Loucy (cell line): ENCODE measurements at regions not wholly inside any gene's neighbourhood (a gene's known extent, or its start where the extent isn't known, plus 50 kb on each side); places are given as distances from the start of the nearest gene placed in this dataset.

Source experiments
- H2AFZ ChIP-seq: fragments of 200-600 bp; sonication (generic); 2 replicates; pipeline ENCODE4 v1.6.0; 2016; ENCODE audit warnings: antibody characterized with exemption, mild to moderate bottlenecking, low read length, moderate library complexity
- H3F3A ChIP-seq: fragments of 200-600 bp; 2 replicates; pipeline ENCODE4 v1.6.0; 2016; ENCODE audit warnings: antibody characterized with exemption, low read depth, mild to moderate bottlenecking
- H3K27me3 ChIP-seq: fragments of 200-600 bp; sonication (generic); 2 replicates; pipeline ENCODE4 v1.6.1; 2014; ENCODE audit warnings: low read length, mild to moderate bottlenecking; ENCODE audit not compliant: insufficient read depth, poor library complexity, severe bottlenecking
- H3K36me3 ChIP-seq: fragments of 200-600 bp; sonication (generic); 2 replicates; pipeline ENCODE4 v1.6.1; 2016; ENCODE audit warnings: low read length; ENCODE audit not compliant: insufficient read depth
- H3K4me1 ChIP-seq: fragments of 200-600 bp; sonication (generic); 2 replicates; pipeline ENCODE4 v1.5.1; 2014; ENCODE audit warnings: low read length, mild to moderate bottlenecking; ENCODE audit not compliant: insufficient read depth, poor library complexity, severe bottlenecking
- H3K4me2 ChIP-seq: fragments of 200-600 bp; sonication (generic); 2 replicates; pipeline ENCODE4 v1.6.0; 2014; ENCODE audit warnings: antibody characterized with exemption, low read length, low read depth, mild to moderate bottlenecking; ENCODE audit not compliant: poor library complexity, severe bottlenecking
- H3K4me3 ChIP-seq: fragments of 200-600 bp; sonication (generic); 2 replicates; pipeline ENCODE4 v1.5.1; 2014; ENCODE audit warnings: low read length, mild to moderate bottlenecking, mixed read lengths; ENCODE audit not compliant: poor library complexity, severe bottlenecking
- H3K79me2 ChIP-seq: fragments of 200-600 bp; sonication (generic); 2 replicates; pipeline ENCODE4 v1.6.1; 2014; ENCODE audit warnings: low read length; ENCODE audit not compliant: insufficient read depth
- H3K9ac ChIP-seq: fragments of 200-600 bp; sonication (generic); 2 replicates; pipeline ENCODE4 v1.6.0; 2014; ENCODE audit warnings: mild to moderate bottlenecking, low read depth, low read length, moderate library complexity; ENCODE audit not compliant: poor library complexity, severe bottlenecking
- H3K9me2 ChIP-seq: fragments of 200-600 bp; sonication (generic); replicated peaks from 2 replicates; pipeline ENCODE4 v1.6.1; 2016; ENCODE audit warnings: low read depth, low read length, mixed read lengths
- H3K9me3 ChIP-seq: fragments of 200-600 bp; sonication (generic); 2 replicates; pipeline ENCODE4 v1.6.1; 2014; ENCODE audit warnings: mild to moderate bottlenecking, antibody characterized with exemption, low read length, low read depth; ENCODE audit not compliant: insufficient read depth
- H4K20me1 ChIP-seq: fragments of 200-600 bp; sonication (generic); 2 replicates; pipeline ENCODE4 v1.6.0; 2014; ENCODE audit warnings: antibody characterized with exemption, low read length, mild to moderate bottlenecking; ENCODE audit not compliant: insufficient read depth, poor library complexity, severe bottlenecking
- CTCF ChIP-seq: fragments of 200-600 bp; sonication (generic); conservative IDR thresholded peaks from 2 replicates; pipeline ENCODE4 v1.5.1; 2014; ENCODE audit warnings: mild to moderate bottlenecking, antibody characterized with exemption, low read length
- EZH2phosphoT487 ChIP-seq: fragments of 200-600 bp; IDR thresholded peaks from 2 replicates; pipeline ENCODE4 v1.6.1; 2018; ENCODE audit warnings: antibody characterized with exemption, mild to moderate bottlenecking, moderate library complexity, borderline replicate concordance

GRCh38 chr3:10709110-10709781, 106.8 kb upstream of the SLC6A11 start:
- H3K36me3 ChIP-seq: no peaks in the 10 kb centered on the region
- no peak for TF ChIP-seq CTCF
- no peak for TF ChIP-seq EZH2phosphoT487
- H3K79me2 ChIP-seq: no peaks in the 10 kb centered on the region
- no peak overlapping the region for H3K9ac ChIP-seq
- no peaks in the 10 kb centered on the region for H3K9me3 ChIP-seq
- H3K4me2 ChIP-seq: no peak overlapping the region
- no peak overlapping the region for H3K4me3 ChIP-seq
- H4K20me1 ChIP-seq: no peaks in the 10 kb centered on the region
- H3K27me3 ChIP-seq: no peaks in the 10 kb centered on the region
- H3K9me2 ChIP-seq: no peaks in the 10 kb centered on the region
- no peaks in the 10 kb centered on the region for H3F3A ChIP-seq
- no peaks in the 10 kb centered on the region for H3K4me1 ChIP-seq
- no peak overlapping the region for H2AFZ ChIP-seq

- H3K36me3 ChIP-seq: no peaks in the 10 kb centered on the region
- no peaks in the 10 kb centered on the region for H3K9me2 ChIP-seq
- H3K27me3 ChIP-seq: no peaks in the 10 kb centered on the region
These were observed 103.9 kb upstream of the SLC6A11 start for GRCh38 chr3:10712121-10712520.

GRCh38 chr3:10713656-10714055, 102.4 kb upstream of the SLC6A11 start:
- H2AFZ ChIP-seq: no peak overlapping the region
- H3K79me2 ChIP-seq: no peaks in the 10 kb centered on the region
- no peaks in the 10 kb centered on the region for H4K20me1 ChIP-seq
- no peak overlapping the region for H3K4me2 ChIP-seq
- H3K4me1 ChIP-seq: no peaks in the 10 kb centered on the region
- TF ChIP-seq EZH2phosphoT487 (no peak), CTCF (no peak)
- H3K27me3 ChIP-seq: no peaks in the 10 kb centered on the region
- H3K9me3 ChIP-seq: no peaks in the 10 kb centered on the region
- H3K4me3 ChIP-seq: no peak overlapping the region
- H3K9ac ChIP-seq: no peak overlapping the region
- H3K9me2 ChIP-seq: no peaks in the 10 kb centered on the region
- H3F3A ChIP-seq: no peaks in the 10 kb centered on the region
- no peaks in the 10 kb centered on the region for H3K36me3 ChIP-seq

More at GRCh38 chr3:10712121-10712520, 103.9 kb upstream of the SLC6A11 start:
- Histone ChIP-seq H3K4me2 (no peak overlapping the region), H3F3A (no peaks in the 10 kb centered on the region), H3K9ac (no peak overlapping the region), H4K20me1 (no peaks in the 10 kb centered on the region), H3K79me2 (no peaks in the 10 kb centered on the region), H2AFZ (no peak overlapping the region), H3K4me3 (no peak overlapping the region), H3K9me3 (no peaks in the 10 kb centered on the region), H3K4me1 (no peaks in the 10 kb centered on the region)
- TF ChIP-seq EZH2phosphoT487 (no peak), CTCF (no peak)
